ENCODE measurements at regions not wholly inside any gene's neighbourhood (a gene's known extent, or its start where the extent isn't known, plus 50 kb on each side); places are given as distances from the start of the nearest gene placed in this dataset.

DNA sequence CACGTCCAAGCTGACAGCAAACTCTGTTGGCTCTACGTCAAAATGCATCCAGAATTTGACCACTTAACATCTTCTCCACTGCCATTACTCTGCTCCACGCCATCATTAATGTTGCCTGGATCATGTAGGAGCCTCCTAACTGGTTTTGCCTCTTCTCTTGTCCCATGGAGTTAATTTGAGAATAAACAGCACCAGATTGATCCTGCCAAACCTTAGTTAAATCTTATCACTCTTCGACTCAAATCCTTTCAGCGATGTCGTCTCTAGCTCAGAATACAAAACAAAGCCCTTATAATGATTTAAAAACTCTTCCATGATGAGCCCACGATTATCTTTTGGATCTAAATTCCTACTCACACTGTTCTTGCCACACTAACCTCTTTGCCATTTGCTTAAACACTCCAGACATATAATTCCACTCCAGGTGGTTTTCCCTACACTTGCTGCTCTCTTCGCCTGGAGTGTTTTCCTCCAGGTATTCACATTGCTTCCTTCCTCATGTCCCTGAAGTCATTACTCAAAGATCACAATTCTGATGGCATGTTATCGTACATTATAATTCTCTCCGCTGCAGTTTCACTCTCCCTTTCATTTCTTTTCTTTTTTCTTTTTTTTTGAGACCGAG lies 90.7 kb upstream of the KCNK2 start:
- TF ChIP-seq GATA2 (IDR thresholded peaks at IDR 0.05; ENCODE audit: low read depth, low read length) (no peak), GATA3 (IDR thresholded peaks at IDR 0.05; ENCODE audit: low read depth, low read length) (no peak)
